HFF-Myc (cell line): ENCODE measurements at regions not wholly inside any gene's neighbourhood (a gene's known extent, or its start where the extent isn't known, plus 50 kb on each side); places are given as distances from the start of the nearest gene placed in this dataset.

Experiments
- DNase-seq: peaks from one replicate; pipeline ENCODE4 v3.0.0-alpha.2; 2011; ENCODE audit warnings: low read depth; ENCODE audit errors: extremely low read depth
- H3K4me3 ChIP-seq: replicated peaks from 2 replicates; pipeline ENCODE4 v1.5.1; 2011; ENCODE audit warnings: low read depth, mild to moderate bottlenecking, control low read depth, low read length
- CTCF ChIP-seq: IDR thresholded peaks from 2 replicates; pipeline ENCODE4 v1.5.1; 2012; ENCODE audit warnings: mild to moderate bottlenecking, low read depth, low read length, control low read depth; ENCODE audit errors: missing control alignments

DNA sequence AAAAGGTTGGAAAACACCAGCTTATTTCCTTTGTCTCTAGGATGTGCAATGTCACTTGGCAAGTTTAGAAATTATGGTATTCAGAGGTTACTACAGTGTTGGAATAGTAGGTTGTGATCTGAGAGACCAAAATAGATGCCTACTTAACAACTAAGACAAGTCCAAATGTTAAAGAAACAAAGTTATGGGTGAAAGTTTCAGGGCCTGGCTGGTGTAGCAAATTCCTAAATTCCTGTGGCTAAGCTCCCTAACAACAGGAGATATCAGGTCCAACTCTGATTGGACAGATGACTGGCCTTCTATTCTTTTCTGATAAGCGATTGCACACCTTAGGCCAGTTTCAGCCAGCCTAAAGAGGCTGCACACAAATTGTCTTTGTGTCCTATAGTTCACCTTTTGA lies 873.5 kb downstream of the REEP3 start:
- DNase-seq: no peak
- H3K4me3 ChIP-seq: no peak overlapping the region

DNA sequence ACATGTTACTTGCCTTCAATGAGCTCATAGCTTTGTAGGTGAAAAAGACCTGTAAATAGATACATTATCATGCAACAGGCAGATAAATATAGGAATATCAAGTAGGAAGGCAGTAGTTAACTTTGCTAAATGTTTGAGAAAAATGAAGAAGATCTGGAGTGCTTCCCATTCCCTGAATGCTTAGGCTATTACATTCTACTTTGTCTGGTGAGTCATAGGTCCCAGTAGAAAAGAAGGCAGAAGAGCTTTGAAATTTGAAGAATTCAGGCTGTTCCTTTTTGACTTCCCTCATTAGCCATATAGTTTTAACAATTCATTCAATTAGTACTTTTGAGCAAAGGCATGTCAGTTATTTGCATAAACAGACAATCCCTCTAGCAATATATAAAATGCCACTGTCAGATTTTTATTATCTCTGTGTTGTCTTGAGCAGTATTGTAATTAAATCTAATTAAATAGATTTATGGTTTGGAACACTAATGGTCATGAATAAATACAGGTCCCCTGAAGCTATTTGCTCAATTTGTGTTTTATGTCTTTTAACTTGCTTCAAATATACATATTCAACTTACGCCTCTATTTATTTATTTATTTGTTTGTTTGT lies 875.0 kb downstream of the REEP3 start:
- H3K4me3 ChIP-seq: no peak overlapping the region
- TF ChIP-seq CTCF: no peak
- DNase-seq: no peak

More for the DNA sequence above, 873.5 kb downstream of the REEP3 start:
- TF ChIP-seq CTCF: no peak

DNA sequence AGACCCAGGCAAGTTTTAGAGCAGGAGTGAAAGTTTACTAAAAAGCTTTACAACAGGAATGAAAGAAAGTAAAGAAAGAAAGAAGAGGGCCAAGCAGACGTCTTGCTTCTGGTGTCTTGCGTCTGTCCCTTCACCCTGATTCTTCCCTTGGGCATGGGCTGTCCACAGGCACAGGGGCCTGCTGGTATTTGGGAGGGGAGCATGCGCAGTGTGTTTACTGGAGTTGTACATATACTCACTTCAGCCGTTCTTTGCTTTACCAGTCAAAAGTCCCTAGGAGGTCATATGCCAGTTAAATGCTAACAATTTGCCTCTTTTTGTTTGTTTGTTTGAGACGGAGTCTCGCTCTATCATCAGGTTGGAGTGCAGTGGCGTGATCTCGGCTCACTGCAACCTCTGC lies 875.9 kb downstream of the REEP3 start:
- no peak for DNase-seq
- TF ChIP-seq CTCF: no peak
- no peak overlapping the region for H3K4me3 ChIP-seq

GRCh38 chr10:64408391-64409183 lies 887.4 kb downstream of the REEP3 start:
- no peak for DNase-seq
- TF ChIP-seq CTCF: no peak
- H3K4me3 ChIP-seq: no peak overlapping the region

DNA sequence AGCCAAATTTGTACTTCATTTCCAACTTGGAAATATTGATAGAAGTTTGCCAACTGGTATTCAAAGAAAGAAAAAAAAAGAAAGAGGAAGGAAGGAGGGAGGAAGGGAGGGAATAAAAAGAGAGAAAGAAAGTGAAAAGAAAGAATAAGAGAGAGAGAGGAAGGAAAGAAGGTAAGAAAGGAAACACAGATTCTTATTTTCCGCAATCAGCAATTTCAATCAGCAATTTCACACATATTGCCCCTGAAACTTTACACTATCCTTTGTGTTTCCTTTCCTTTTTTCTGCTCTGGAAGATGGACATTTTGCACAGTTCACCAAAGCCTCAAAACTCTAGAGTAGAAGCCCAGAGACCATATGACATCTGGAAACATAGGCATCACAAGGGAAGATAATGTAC lies 888.1 kb downstream of the REEP3 start:
- DNase-seq: no peak
- TF ChIP-seq CTCF: no peak

GRCh38 chr10:64416011-64416410 lies 894.8 kb downstream of the REEP3 start:
- no peak for DNase-seq
- H3K4me3 ChIP-seq: no peak overlapping the region
- TF ChIP-seq CTCF: no peak

More for the DNA sequence above, 888.1 kb downstream of the REEP3 start:
- no peak overlapping the region for H3K4me3 ChIP-seq

GRCh38 chr10:64419461-64419860 lies 898.3 kb downstream of the REEP3 start:
- no peak for DNase-seq
- no peak overlapping the region for H3K4me3 ChIP-seq
- no peak for TF ChIP-seq CTCF
